Thyroid gland (tissue), 4 donors: ENCODE measurements at regions not wholly inside any gene's neighbourhood (a gene's known extent, or its start where the extent isn't known, plus 50 kb on each side); places are given as distances from the start of the nearest gene placed in this dataset. TPM values are rescaled to one million over a fixed set of nuclear protein-coding genes. Genes with fewer than 3 reads are reported as not detected.
A peak's percentile ranks its signal among the peaks of the same experiment; 100 is the strongest.
"Not testable (repeated sequence)": the region's sequence is repeated elsewhere in the genome, so short reads cannot be mapped to it uniquely, and the experiment has no call there.

ENCODE experiments used
- DNase-seq, 2 donors: peaks; one replicate each; pipeline ENCODE4 v3.0.0-alpha.2; 2019
- H3K27ac ChIP-seq, 3 donors: fragments of 200-600 bp; sonication (generic); 1 replicate in 2 of 3; 2 replicates in 1 of 3; pipeline ENCODE4 v1.5.1; 2016 to 2019; ENCODE audit warnings: mild to moderate bottlenecking in 1 of 3, moderate library complexity in 1 of 3
- H3K27me3 ChIP-seq: fragments of 200-600 bp; sonication (generic); one replicate; pipeline ENCODE4 v1.5.1; 2019
- H3K36me3 ChIP-seq, 2 donors: fragments of 200-600 bp; sonication (generic); one replicate each; pipeline ENCODE4 v1.5.1; 2016 to 2019
- H3K4me1 ChIP-seq, 2 donors: fragments of 200-600 bp; sonication (generic); one replicate each; pipeline ENCODE4 v1.5.1; 2017 to 2019
- H3K4me3 ChIP-seq, 3 donors: fragments of 200-600 bp; sonication (generic); replicated peaks in 1 of 3; 1 replicate in 2 of 3; 2 replicates in 1 of 3; pipeline ENCODE4 v1.5.1; 2016; ENCODE audit warnings: mild to moderate bottlenecking in 1 of 3
- H3K9me3 ChIP-seq: fragments of 200-600 bp; sonication (generic); one replicate; pipeline ENCODE4 v1.5.1; 2017
- POLR2A ChIP-seq, 2 donors: fragments of 450-650 bp; IDR thresholded peaks; one replicate each; pipeline ENCODE4 v1.6.1; 2017; ENCODE audit warnings: antibody characterized with exemption in 2 of 2, mild to moderate bottlenecking in 2 of 2, moderate library complexity in 1 of 2
- WGBS, 2 donors: methylation state at CpG; one replicate each; pipeline ENCODE4 v1.1.5; 2017; 5-methylcytosine and 5-hydroxymethylcytosine counted together
- intact Hi-C: fragments of 100-400 bp; cut with DNase I; formaldehyde crosslinking; loops from one replicate; pipeline ENCODE4 v1.15.1; 2023
- small RNA-seq: library from RNA; depleted of rRNA; stranded (forward); fragments of <200 nt; gene quantifications from one replicate; pipeline ENCODE3, GENCODE V24; 2016
- TF ChIP-seq, protein P1 (sequence below), 6 experiments: fragments of 200-600 bp in 3 of 6; fragments of 450-650 bp in 3 of 6; sonication (generic) in 3 of 6; IDR thresholded peaks; one replicate each; pipeline ENCODE4 v1.5.1; 2016 to 2019; ENCODE audit warnings: antibody characterized with exemption in 6 of 6, mild to moderate bottlenecking in 2 of 6, inconsistent platforms in 1 of 6, moderate library complexity in 1 of 6

- H3K4me1 ChIP-seq, result no peaks in the 10 kb centered on the region
- intact Hi-C loops, result no loop called here
- no peaks in the 10 kb centered on the region for H3K27me3 ChIP-seq
- no peaks in the 10 kb centered on the region for H3K9me3 ChIP-seq
- H3K36me3 ChIP-seq, result no peaks in the 10 kb centered on the region
- WGBS, 2 donors, result 16% methylated on average over 15 of the region's 15 CpGs
- no peak overlapping the region for H3K4me3 ChIP-seq
- TF ChIP-seq POLR2A (IDR thresholded peaks at IDR 0.05), result no peak
- TF ChIP-seq, protein P1, sequence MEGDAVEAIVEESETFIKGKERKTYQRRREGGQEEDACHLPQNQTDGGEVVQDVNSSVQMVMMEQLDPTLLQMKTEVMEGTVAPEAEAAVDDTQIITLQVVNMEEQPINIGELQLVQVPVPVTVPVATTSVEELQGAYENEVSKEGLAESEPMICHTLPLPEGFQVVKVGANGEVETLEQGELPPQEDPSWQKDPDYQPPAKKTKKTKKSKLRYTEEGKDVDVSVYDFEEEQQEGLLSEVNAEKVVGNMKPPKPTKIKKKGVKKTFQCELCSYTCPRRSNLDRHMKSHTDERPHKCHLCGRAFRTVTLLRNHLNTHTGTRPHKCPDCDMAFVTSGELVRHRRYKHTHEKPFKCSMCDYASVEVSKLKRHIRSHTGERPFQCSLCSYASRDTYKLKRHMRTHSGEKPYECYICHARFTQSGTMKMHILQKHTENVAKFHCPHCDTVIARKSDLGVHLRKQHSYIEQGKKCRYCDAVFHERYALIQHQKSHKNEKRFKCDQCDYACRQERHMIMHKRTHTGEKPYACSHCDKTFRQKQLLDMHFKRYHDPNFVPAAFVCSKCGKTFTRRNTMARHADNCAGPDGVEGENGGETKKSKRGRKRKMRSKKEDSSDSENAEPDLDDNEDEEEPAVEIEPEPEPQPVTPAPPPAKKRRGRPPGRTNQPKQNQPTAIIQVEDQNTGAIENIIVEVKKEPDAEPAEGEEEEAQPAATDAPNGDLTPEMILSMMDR (IDR thresholded peaks at IDR 0.05), result peak; percentile 52 to 95 (median 90)
- no peak overlapping the region for H3K27ac ChIP-seq
- DNase-seq, result peak; percentile 62 to 76
Measured at GRCh38 chr4:177250056-177250696, 59.5 kb upstream of the NEIL3 start.

DNA sequence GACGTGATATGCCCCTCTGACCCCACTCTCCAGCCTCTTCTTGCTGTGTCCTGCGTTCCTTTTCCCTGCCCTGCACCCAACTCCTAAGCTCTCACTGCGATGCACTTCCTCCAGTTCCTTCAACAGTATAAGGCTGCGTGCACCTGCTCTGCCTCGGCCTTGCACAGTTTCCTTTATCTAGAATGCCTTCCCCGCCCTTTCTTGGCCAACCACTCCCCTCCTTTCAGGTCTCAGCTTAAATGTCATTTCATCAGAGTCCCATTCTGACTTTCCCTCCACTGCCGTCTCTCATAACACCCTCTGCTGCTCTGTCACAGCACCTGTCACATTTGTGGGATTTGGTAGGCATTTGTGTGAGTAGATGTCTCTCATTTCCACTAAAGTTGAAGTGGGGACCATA lies 58.4 kb upstream of the NEIL3 start:
- Histone ChIP-seq H3K36me3 (no peaks in the 10 kb centered on the region), H3K4me3 (no peak overlapping the region), H3K9me3 (no peaks in the 10 kb centered on the region), H3K27ac (no peak overlapping the region), H3K4me1 (no peaks in the 10 kb centered on the region), H3K27me3 (no peaks in the 10 kb centered on the region)
- intact Hi-C loops, result no loop called here
- 87 to 89% methylated on average over 7 of the region's 7 CpGs for WGBS, 2 donors
- TF ChIP-seq, protein P1 (IDR thresholded peaks at IDR 0.05), result no peak
- TF ChIP-seq POLR2A (IDR thresholded peaks at IDR 0.05), result no peak
- DNase-seq, result no peak

DNA sequence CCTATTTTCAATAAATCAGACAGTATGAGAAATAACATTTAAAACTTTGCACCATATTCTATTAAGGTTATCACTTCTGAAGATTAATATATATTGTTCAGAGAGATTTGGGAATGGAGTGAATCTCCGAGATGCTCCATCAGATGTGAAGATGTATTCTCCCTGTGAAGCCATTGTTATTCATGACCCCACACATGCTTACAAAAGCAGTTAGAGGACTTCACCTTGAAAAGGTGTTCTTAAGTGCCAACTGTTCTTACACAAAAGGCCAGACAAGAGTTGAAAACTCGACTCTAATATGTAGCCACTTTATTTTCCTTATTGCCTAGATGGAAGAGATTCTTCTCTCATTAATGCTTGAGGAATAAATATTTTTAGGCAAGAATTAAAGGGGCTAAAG lies 54.3 kb upstream of the NEIL3 start:
- no peaks in the 10 kb centered on the region for H3K36me3 ChIP-seq
- no peaks in the 10 kb centered on the region for H3K9me3 ChIP-seq
- no peak overlapping the region for H3K27ac ChIP-seq
- WGBS, 2 donors, result 60 to 63% methylated on average over 2 of the region's 2 CpGs
- no peak for TF ChIP-seq POLR2A (IDR thresholded peaks at IDR 0.05)
- TF ChIP-seq, protein P1 (IDR thresholded peaks at IDR 0.05), result no peak
- intact Hi-C loops, result no loop called here
- no peak overlapping the region for H3K4me3 ChIP-seq
- H3K4me1 ChIP-seq, result no peaks in the 10 kb centered on the region
- no peak for DNase-seq
- H3K27me3 ChIP-seq, result no peaks in the 10 kb centered on the region

DNA sequence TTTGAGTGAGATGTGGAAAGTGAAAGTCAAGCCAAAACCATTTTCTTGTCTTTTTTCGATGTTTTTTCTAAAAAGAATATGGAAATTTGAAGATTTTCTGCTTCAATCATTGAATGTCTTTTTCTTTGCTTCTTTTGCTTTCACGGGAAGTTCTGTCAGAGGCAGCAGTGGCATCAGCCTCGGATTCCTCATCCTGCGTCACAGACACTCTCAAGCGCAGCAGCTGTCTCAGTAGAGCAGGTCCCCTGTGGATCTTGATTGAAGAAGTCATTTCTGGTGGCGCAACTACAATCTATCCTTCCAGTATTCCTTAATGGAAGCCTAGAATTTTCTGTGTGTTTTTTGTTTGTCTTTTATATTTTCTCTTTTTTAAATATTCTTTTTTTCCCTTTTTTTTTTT lies 52.7 kb upstream of the NEIL3 start:
- intact Hi-C loops, result no loop called here
- Histone ChIP-seq H3K27me3 (no peaks in the 10 kb centered on the region), H3K27ac (no peak overlapping the region), H3K9me3 (no peaks in the 10 kb centered on the region), H3K36me3 (no peaks in the 10 kb centered on the region), H3K4me1 (no peaks in the 10 kb centered on the region), H3K4me3 (no peak overlapping the region)
- TF ChIP-seq, protein P1 (IDR thresholded peaks at IDR 0.05), result no peak
- TF ChIP-seq POLR2A (IDR thresholded peaks at IDR 0.05), result no peak
- WGBS, 2 donors, result 68 to 82% methylated on average over 6 of the region's 6 CpGs
- DNase-seq, result no peak

DNA sequence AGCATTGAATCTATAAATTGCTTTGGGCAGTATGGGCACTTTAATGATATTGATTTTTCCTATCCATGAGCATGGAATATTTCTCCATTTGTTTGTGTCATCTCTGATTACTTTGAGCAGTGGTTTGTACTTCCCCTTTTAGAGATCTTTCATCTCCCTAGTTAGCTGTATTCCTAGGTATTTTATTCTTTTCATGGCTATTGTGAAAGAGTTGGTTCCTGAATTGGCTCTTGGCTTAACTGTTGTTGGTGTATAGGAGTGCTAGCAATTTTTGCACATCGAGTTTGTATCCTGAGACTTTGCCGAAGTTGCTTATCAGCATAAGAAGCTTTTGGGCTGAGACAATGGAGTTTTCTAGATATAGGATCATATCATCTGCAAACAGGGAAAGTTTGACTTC lies 50.2 kb upstream of the NEIL3 start:
- intact Hi-C loops, H3K9me3 ChIP-seq, H3K27ac ChIP-seq, H3K36me3 ChIP-seq, H3K27me3 ChIP-seq, H3K4me1 ChIP-seq, H3K4me3 ChIP-seq, DNase-seq: not testable (repeated sequence)
- WGBS, 2 donors, result 80 to 94% methylated on average over 2 of the region's 2 CpGs

Small RNA genes in the stretch of these regions (small RNA-seq; reads per million reads assigned to genes)
- gene RN7SKP136, result not detected
